Ovary (tissue), 7 donors: ENCODE measurements at regions not wholly inside any gene's neighbourhood (a gene's known extent, or its start where the extent isn't known, plus 50 kb on each side); places are given as distances from the start of the nearest gene placed in this dataset. TPM values are rescaled to one million over a fixed set of nuclear protein-coding genes. Genes with fewer than 3 reads are reported as not detected.

ENCODE experiments used
- DNase-seq, 5 donors: peaks; one replicate each; pipeline ENCODE4 v3.0.0-alpha.2; 2019 to 2020
- H3K27ac ChIP-seq, 2 donors: fragments of 200-600 bp; one replicate each; pipeline versions ENCODE4 v1.5.1 to v1.8.0; 2019 to 2022
- H3K27me3 ChIP-seq: fragments of 200-600 bp; one replicate; pipeline ENCODE4 v1.8.0; 2022
- H3K36me3 ChIP-seq: fragments of 200-600 bp; sonication (generic); one replicate; pipeline ENCODE4 v1.5.1; 2019
- H3K4me1 ChIP-seq: one replicate; pipeline ENCODE4 v1.8.1; 2013; ENCODE audit warnings: mild to moderate bottlenecking, moderate library complexity; ENCODE audit not compliant: insufficient read depth
- H3K4me3 ChIP-seq: fragments of 200-600 bp; sonication (generic); one replicate; pipeline ENCODE4 v1.5.1; 2017
- H3K9me3 ChIP-seq, 2 donors: fragments of 200-600 bp in 1 of 2; sonication (generic) in 1 of 2; one replicate each; pipeline versions ENCODE4 v1.5.1 to v1.8.1; 2013 to 2019; ENCODE audit warnings: mild to moderate bottlenecking in 1 of 2, moderate library complexity in 1 of 2
- CTCF ChIP-seq, 3 donors: fragments of 450-650 bp in 2 of 3; fragments of 200-600 bp in 1 of 3; IDR thresholded peaks; one replicate each; pipeline versions ENCODE4 v1.5.1 to v1.8.0; 2016 to 2022; ENCODE audit warnings: antibody characterized with exemption in 3 of 3, mild to moderate bottlenecking in 1 of 3
- EP300 ChIP-seq: sonication (generic); formaldehyde crosslinking; IDR thresholded peaks from one replicate; pipeline ENCODE4 v1.6.1; 2017; ENCODE audit warnings: antibody characterized with exemption
- POLR2A ChIP-seq: fragments of 450-650 bp; IDR thresholded peaks from one replicate; pipeline ENCODE4 v1.6.1; 2017; ENCODE audit warnings: antibody characterized with exemption, mild to moderate bottlenecking, moderate library complexity
- WGBS, 3 donors: extraction: QIAGEN DNeasy Blood & Tissue Kit in 1 of 3; methylation state at CpG; one replicate each; pipeline versions ENCODE4 v1.1.5 to v1.1.7; 2013 to 2017; 5-methylcytosine and 5-hydroxymethylcytosine counted together
- intact Hi-C, 4 donors: fragments of 100-400 bp; cut with DNase I; formaldehyde crosslinking; loops; one replicate each; pipeline versions ENCODE4 v1.11.0 to v1.15.1; 2022 to 2023
- small RNA-seq: library from RNA; depleted of rRNA; stranded (forward); fragments of <200 nt; gene quantifications from one replicate; pipeline ENCODE3, GENCODE V24; 2016
- donor health status: DM: no; HTN: no; CAD: no; lungs with moderate emphysema.
- donor health status: DM: no; HTN: no; CAD: no.
- donor health status: Bipolar disorder and iron deficiency.
- donor health status: DM: no; HTN: no; CAD: no.
- donor health status: DM: yes; HTN: yes; CAD: no.

- Histone ChIP-seq H3K27me3 (no peaks in the 10 kb centered on the region), H3K36me3 (no peaks in the 10 kb centered on the region), H3K4me3 (no peak overlapping the region), H3K4me1 (no peaks in the 10 kb centered on the region), H3K27ac (no peak overlapping the region), H3K9me3 (no peaks in the 10 kb centered on the region)
- DNase-seq = no peak
- 84 to 100% (median 96%) methylated on average over 1 of the region's 1 CpG for WGBS, 3 donors
- intact Hi-C loops = no loop called here
- TF ChIP-seq POLR2A = no peak
- no peak for TF ChIP-seq EP300
- TF ChIP-seq CTCF (IDR thresholded peaks at IDR 0.05) = no peak
Measured at GRCh38 chr9:13054389-13054788, 225.1 kb downstream of the MPDZ start.

Small RNA genes lying in the stretch of these regions (small RNA-seq; reads per million reads assigned to genes)
- gene RF00019 = not detected
